ENCODE measurements at regions not wholly inside any gene's neighbourhood (a gene's known extent, or its start where the extent isn't known, plus 50 kb on each side); places are given as distances from the start of the nearest gene placed in this dataset.

GRCh38 chr1:37272626-37273025 lies 201.8 kb upstream of the ZC3H12A start:
- no peak for DNase-seq (ENCODE audit: low spot score)
- TF ChIP-seq CTCF (IDR thresholded peaks at IDR 0.05; ENCODE audit: extremely low read depth, missing control alignments): no peak

- no peak for TF ChIP-seq CTCF (IDR thresholded peaks at IDR 0.05; ENCODE audit: extremely low read depth, missing control alignments)
- no peak for DNase-seq (ENCODE audit: low spot score)
Observed at GRCh38 chr1:37274486-37274885, 199.9 kb upstream of the ZC3H12A start.

GRCh38 chr1:37274938-37275631 lies 199.3 kb upstream of the ZC3H12A start:
- no peak for DNase-seq (ENCODE audit: low spot score)
- no peak for TF ChIP-seq CTCF (IDR thresholded peaks at IDR 0.05; ENCODE audit: extremely low read depth, missing control alignments)

- DNase-seq (ENCODE audit: low spot score): no peak
- TF ChIP-seq CTCF (IDR thresholded peaks at IDR 0.05; ENCODE audit: extremely low read depth, missing control alignments): no peak
Observed at GRCh38 chr1:37277366-37277765, 197.0 kb upstream of the ZC3H12A start.

GRCh38 chr1:37281354-37281753 lies 193.0 kb upstream of the ZC3H12A start:
- TF ChIP-seq CTCF (IDR thresholded peaks at IDR 0.05; ENCODE audit: extremely low read depth, missing control alignments): no peak
- DNase-seq (ENCODE audit: low spot score): no peak

- no peak for TF ChIP-seq CTCF (IDR thresholded peaks at IDR 0.05; ENCODE audit: extremely low read depth, missing control alignments)
- no peak for DNase-seq (ENCODE audit: low spot score)
Observed at GRCh38 chr1:37282764-37283163, 191.6 kb upstream of the ZC3H12A start.

- no peak for TF ChIP-seq CTCF (IDR thresholded peaks at IDR 0.05; ENCODE audit: extremely low read depth, missing control alignments)
- no peak for DNase-seq (ENCODE audit: low spot score)
Observed at GRCh38 chr1:37284053-37284452, 190.3 kb upstream of the ZC3H12A start.
